GM18951 (cell line): ENCODE measurements at regions not wholly inside any gene's neighbourhood (a gene's known extent, or its start where the extent isn't known, plus 50 kb on each side); places are given as distances from the start of the nearest gene placed in this dataset.

ENCODE experiments used
- POLR2A ChIP-seq: IDR thresholded peaks from 4 replicates; pipeline ENCODE4 v1.6.1; 2011; ENCODE audit warnings: mild to moderate bottlenecking; ENCODE audit not compliant: insufficient read length, insufficient read depth; ENCODE audit errors: extremely low read depth
- in situ Hi-C: fragments of 300-500 bp; cut with MboI; formaldehyde crosslinking; loops from one replicate; pipeline ENCODE4 v1.12.0; 2022; ENCODE audit warnings: low sequenced_read_pairs, mixed read lengths, inconsistent platforms; ENCODE audit not compliant: unreplicated experiment

DNA sequence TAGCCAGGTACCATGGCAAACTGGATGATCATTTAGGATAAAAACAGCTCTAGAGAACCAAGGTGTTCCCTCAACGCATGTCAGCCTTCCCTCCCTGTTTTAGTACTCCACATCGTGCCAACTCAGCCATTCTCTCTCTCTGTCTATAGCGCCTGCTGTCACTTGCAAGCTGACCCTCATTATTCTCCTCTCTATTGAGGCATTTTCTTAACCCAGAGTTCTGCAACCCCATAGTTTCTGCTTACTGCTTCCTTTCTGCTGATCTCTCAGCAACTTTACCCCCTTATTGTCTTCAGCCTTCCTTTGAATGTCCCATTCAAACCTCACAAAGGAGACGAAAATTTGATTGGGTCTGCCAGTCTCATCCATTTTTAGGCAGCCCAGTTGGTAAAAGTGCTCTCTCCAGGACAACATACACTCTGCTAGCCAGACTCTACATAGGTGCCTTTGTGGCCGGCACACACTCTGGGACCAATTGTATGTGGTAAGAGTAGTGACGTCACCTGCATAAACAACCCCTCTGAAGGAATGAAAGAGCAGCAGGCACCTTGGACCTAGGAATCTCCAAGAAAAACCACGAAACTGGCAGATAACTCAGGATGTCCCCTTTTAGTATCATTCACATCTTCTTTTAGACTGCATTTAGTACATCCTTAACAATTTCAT, 367.2 kb upstream of the KCNH7 start:
- in situ Hi-C loops = no loop called here
- no peak for TF ChIP-seq POLR2A

DNA sequence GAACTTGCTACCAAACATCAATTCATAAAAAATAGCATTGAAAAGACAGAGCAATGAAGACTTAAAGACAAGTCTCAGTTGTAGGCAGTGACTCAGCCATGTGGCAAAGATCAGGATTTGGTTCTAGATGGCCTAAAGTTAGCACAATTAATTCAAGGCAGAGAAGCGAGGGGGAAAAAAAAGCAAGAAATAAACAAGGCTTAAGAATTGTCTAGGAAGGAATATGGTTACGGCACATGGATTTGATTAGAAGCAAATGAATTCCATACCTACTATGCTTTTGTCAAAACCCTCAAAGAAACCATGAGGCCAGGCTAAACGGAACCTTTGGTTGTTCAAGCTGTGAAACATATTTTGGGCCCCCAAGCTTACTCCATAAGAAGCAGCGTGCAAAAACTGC, 362.2 kb upstream of the KCNH7 start:
- TF ChIP-seq POLR2A = no peak
- in situ Hi-C loops = no loop called here

DNA sequence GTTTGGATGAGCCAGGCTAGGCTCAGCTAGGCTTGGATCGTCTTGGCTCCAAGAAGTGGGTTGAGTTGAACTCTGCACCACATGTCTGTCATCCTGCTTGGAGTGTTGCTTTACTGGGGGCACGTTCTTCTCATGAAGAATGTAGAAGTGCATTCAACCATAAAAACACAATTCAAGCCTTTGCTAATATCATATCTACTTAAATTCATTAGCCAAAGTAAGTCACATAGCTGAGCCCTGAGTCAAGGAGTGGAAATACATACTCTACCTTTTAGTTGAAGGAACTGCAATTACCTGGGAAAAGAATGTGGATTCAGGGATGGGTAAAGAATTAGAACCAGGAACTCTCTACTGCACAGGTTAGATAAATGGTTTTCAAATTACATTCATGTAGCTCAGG, 360.4 kb upstream of the KCNH7 start:
- in situ Hi-C loops = loop anchor here (25.0 kb wide), 1 partner anchor 863 kb away; no protein-coding TSS in a partner anchor
- TF ChIP-seq POLR2A = no peak

DNA sequence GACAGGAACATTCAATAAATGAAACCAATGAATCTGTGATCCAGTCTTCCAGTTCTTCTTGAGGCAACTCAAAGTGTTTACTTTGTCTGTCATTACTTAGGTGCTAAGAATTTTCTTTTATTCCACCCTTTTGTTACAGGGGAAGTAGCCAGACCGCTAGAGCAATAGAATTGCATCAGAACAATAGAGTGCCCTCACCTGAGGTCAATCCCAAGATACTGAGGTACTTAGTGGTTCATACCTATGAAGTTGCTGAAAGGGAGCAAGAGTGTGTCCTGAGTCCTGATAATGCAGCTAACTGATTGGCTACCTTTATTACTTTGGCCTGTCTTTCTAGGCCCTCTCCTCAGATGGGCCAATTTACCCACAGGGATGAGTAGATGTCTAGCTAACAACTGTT, 359.4 kb upstream of the KCNH7 start:
- in situ Hi-C loops = loop anchor here (25.0 kb wide), 1 partner anchor 864 kb away; no protein-coding TSS in a partner anchor

DNA sequence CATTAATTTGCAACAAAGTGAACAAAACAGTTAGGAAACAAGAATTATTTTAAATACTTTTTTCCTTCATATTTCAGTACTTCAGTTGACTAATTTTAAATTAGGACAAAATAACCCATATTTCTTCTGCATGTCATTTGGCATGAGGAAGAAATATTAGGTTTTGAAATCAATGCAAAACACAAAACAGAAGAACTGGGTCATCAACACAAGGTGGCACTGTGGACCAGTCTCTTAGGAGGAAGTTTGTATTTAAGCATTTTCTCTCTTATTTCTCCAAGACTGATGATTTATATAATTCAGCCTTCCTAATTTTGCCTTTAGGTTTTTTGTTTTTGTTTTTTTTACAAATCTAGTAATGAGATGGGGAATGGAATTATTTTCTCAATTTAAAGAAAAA, 352.8 kb upstream of the KCNH7 start:
- in situ Hi-C loops = loop anchor here (25.0 kb wide), 1 partner anchor 871 kb away; no protein-coding TSS in a partner anchor
- no peak for TF ChIP-seq POLR2A

More for the DNA sequence above, 359.4 kb upstream of the KCNH7 start:
- TF ChIP-seq POLR2A = no peak

DNA sequence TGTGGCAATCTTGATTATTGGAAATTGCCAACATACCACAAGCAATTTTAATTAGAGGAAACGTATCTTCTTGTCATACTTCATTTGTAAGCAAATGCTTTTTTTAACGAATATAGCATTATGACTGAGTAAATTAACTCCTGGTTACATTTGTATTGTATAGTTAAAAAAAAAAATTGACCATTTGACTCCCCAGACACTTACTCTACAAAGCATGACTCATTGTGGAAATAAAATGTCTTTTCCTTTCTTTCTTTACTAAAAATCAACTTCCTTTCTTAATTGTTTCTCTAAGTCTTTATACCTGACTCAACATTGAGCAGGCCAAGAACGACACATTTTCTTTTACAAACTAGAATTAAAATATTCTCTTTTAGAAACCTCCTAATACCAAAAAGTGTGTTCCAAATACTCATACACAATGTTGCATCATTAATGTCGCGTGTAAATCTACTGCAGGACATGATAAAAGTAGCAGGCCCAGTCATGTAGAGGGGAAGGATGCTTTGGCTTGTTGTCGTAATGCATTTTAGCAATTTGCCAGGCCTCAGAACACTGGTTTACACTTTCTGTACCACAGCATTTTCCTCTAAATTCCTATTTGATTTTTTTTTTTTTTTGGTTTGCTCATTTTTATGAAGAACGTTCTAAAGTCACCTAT, 349.6 kb upstream of the KCNH7 start:
- in situ Hi-C loops = loop anchor here (25.0 kb wide), 1 partner anchor 874 kb away; no protein-coding TSS in a partner anchor
- TF ChIP-seq POLR2A = no peak

DNA sequence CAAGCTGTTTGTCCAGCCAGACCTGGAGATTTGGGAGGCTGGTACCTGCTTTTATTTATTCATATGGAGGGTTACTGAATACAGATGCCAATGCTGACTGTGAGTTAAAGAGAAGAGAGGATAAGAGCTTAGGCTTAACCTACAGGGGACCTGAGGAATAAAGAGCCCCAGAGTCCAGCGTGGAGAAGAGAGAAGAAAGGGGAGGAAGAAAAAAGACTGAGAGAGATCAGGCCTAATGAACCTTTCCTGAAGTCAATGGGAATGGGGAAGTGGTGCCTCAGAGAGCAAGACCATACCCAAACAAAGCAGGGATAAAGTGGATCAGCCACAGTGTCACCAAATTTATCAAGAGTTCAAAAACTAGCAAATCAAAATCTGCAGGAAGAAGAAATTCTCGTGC, 348.6 kb upstream of the KCNH7 start:
- in situ Hi-C loops = loop anchor here (25.0 kb wide), 1 partner anchor 875 kb away; no protein-coding TSS in a partner anchor

DNA sequence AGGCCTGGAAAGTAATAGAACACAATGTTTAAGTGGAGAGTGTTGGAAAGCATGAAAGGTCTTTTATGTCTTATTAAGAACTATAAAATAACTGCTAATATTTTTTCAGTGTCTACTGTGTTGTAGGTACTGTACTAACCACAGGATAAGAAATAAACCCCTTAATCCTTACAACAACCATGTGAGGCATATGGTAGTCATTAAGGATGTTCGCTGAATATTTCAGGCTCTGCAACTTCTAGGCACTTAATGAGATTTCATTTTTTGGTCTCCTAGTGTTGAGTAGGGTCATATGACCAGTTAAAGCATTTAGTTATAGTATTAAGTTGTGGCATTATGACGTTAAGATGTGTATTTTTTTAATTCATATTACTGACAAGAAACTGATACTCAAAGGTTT, 346.6 kb upstream of the KCNH7 start:
- no peak for TF ChIP-seq POLR2A
- in situ Hi-C loops = loop anchor here (25.0 kb wide), 1 partner anchor 877 kb away; no protein-coding TSS in a partner anchor

More for the DNA sequence above, 348.6 kb upstream of the KCNH7 start:
- no peak for TF ChIP-seq POLR2A

DNA sequence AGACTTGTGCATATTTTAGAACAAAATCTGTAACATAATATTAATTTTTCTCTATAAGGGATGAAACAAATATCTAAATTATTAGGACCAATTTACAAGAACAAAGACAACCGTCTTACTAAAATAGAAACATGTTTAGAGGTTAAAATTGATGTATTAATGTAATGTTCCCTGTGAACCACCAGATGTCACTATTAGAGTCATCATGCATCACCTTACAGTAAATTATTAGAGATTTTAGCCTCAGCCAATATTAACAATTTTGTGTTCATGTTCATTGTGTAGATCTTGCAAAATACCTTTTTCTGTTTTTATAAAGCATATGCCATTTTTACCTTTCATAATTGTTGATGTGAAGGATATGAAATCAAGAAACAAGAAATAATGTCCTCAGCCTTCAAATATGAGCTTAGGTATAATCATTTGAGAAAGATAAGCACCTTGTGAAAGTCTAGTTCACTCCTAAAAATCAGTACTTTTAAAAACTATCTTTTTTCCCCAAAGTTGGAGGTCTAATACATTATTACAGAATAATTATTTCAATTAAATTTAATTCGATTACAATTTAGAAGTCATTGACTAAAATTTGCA, 344.3 kb upstream of the KCNH7 start:
- TF ChIP-seq POLR2A = no peak
- in situ Hi-C loops = loop anchor here (25.0 kb wide), 1 partner anchor 879 kb away; no protein-coding TSS in a partner anchor

DNA sequence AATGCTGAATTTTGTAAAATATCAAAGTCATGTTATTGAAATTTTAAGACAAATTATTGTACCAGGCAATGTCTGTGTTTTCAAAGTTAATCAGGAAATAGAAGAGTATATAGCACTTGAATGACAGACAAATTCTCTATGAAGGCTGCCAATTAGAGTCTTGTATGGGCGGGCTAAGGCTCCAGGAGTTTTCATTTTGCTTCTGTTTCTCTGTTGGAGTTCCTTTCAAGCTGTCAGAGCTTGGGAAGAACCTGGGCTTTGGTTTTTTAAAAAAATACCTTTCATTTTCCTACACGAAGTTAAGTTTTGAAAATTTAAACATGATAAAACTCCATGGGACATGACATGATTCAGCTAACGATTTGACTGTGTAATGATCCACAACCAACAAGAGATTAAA, 339.0 kb upstream of the KCNH7 start:
- TF ChIP-seq POLR2A = no peak
- in situ Hi-C loops = loop anchor here (25.0 kb wide), 1 partner anchor 885 kb away; no protein-coding TSS in a partner anchor

DNA sequence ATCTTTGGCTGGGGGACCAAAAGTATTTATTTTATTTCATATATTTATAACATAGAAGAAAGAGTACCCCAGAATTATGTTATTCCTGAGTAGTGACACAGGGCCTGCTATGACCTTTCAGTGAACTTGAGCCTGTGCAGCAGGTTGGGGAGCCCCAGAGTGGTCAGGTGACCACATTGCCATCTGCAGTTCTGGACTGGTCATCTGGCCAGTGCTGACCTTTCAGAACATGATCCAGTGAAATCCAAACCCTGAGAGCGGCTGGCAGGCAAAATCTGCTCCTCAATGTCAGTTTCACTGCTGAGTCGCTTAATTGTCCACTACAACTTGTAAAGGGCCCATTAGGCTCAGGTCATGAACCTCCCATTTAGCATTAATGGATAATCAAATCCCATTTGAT, 336.7 kb upstream of the KCNH7 start:
- no peak for TF ChIP-seq POLR2A
- in situ Hi-C loops = loop anchor here (25.0 kb wide), 1 partner anchor 887 kb away; no protein-coding TSS in a partner anchor

DNA sequence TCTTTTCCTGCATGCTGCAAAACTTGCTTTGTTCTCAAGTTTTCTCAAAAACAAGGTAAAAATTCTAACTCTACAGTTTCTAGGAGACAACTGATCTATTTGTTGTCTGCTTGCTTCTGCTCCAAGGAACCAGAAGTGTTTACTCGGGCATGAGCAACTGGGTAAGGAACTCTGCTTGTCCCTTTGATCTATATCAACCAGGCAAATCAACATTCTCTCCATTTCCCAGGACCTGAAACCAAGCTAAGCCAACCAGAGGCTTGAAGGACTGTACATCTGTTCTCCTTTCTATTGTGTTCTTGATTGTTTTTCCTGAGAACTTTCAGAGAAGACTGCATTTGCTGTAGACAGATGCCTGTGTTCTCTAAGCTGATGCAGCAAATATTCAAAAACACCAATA, 335.0 kb upstream of the KCNH7 start:
- TF ChIP-seq POLR2A = no peak
- in situ Hi-C loops = no loop called here

DNA sequence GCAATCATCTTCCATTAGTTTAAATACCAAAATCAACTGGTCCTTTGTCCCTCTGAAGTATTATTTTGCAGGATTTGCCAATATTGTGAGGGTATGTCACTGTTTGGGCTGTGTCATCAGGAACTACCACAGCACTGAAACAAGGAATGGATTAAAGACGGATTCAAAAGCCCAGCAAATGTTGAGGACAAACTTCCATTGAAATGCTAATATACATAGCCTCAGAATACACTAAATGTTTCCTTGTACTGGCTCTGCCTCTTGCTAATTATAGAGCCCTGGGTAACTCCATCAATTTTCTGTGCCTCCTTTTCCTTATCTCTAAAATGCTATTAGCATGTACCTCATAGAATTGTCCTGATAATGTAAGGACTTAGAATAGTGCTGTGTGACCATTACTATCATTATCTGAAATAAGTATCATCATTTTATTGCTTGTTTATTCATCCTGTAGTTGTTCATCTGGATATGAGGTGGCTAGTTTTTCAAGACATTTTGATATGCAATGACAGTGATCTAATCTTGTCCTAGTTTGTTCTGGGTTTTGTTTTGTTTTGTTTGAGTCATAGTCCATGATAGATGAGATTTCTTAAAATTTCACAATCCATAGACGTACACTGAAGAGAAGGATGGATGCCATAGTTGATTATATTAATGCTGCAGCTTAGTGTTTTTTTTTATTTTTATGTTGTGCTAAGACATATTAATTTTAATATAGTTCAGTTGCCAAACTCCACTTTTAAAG, 333.4 kb upstream of the KCNH7 start:
- in situ Hi-C loops = no loop called here

More for the DNA sequence above, 333.4 kb upstream of the KCNH7 start:
- no peak for TF ChIP-seq POLR2A
